ENCODE measurements at regions not wholly inside any gene's neighbourhood (a gene's known extent, or its start where the extent isn't known, plus 50 kb on each side); places are given as distances from the start of the nearest gene placed in this dataset.
"Not testable (repeated sequence)": the region's sequence is repeated elsewhere in the genome, so short reads cannot be mapped to it uniquely, and the experiment has no call there.

DNA sequence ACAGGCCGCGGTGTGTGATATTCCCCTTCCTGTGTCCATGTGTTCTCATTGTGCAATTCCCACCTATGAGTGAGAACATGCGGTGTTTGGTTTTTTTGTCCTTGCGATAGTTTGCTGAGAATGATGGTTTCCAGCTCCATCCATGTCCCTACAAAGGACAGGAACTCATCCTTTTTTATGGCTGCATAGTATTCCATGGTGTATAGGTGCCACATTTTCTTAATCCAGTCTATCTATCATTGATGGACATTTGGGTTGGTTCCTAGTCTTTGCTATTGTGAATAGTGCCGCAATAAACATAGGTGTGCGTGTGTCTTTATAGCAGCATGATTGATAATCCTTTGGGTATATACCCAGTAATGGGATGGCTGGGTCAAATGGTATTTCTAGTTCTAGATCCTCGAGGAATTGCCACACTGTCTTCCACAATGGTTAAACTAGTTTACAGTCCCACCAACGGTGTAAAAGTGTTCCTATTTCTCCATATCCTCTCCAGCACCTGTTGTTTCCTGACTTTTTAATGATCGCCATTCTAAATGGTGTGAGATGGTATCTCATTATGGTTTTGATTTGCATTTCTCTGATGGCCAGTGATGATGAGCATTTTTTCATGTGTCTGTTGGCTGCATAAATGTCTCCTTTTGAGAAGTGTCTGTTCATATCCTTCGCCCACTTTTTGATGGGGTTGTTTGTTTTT, 125.1 kb downstream of the USP22 start:
- not testable (repeated sequence) for DNase-seq

DNA sequence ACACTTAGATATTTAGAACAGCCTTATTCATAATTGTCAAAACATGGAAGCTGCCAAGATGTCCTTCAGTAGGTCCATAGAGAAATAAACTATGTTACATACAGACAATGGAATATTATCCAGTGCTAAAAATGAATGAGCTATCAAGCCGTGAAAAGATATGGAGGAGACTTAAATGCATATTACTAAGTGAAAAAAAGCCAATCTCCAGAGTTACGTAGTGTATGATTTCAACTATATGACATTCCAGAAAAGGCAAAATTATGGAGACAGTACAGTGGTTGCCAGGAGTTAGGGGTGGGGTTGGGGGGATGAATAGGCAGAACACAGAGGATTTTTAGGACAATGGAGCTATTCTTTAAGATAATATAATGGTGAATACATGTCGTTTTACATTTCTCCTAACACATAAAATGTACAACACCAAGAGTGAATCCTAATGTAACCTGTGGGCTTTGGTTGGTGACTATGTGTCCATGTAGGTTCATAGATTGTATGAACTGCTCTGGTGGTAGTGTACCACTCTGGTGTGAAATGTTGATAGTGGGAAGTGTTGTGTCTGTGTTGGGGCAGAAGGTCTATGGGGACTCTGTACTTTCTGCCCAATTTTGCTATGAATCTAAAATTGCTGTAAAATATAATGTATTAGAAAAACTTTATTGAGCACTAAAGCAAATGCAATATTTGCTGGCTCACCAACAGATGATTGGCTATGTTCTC, 122.6 kb downstream of the USP22 start:
- no peak for DNase-seq

DNA sequence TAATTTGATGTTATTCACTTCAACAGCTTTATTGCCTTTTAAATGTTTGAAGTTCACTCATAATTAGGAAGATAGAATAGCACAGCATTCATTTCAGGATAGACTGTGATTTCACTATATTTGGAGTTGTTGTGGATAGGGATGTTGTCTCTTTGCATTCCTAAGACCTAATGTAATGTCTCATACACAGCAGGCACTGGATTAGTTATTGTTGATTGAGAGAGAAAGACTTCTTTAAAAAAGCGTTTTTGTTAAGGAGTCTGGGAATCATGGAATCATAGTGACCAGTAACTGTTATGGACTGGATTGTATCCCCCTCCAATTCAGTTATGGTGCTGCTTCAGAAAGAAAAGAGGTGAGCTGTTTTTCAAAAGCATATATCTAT, 122.0 kb downstream of the USP22 start:
- DNase-seq: no peak

DNA sequence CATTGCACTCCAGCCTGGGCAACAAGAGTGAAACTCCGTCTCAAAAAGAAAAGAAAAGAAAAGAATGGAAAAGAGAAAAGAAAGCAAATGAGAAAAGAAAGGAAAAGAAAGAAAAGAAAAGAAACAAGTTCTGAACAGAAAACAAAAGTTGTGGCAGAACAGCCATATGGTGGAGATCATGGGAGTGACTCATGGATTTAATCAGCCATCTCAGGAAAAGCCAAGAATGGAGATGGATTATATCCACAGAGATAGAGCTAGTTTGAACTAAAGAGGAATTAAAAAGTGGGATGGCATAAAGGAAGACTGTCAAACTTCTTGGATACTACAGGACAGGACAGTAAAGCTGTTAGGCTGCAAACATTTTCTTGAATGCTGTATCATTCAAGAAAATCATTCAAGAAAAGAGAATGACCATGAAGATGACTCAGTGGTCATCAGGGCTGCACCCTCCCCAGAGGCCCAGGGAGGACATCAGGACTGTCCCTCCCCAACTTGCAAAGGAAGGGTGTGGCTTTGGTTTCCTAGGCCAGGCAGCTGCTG, 120.6 kb downstream of the USP22 start:
- no peak for DNase-seq

DNA sequence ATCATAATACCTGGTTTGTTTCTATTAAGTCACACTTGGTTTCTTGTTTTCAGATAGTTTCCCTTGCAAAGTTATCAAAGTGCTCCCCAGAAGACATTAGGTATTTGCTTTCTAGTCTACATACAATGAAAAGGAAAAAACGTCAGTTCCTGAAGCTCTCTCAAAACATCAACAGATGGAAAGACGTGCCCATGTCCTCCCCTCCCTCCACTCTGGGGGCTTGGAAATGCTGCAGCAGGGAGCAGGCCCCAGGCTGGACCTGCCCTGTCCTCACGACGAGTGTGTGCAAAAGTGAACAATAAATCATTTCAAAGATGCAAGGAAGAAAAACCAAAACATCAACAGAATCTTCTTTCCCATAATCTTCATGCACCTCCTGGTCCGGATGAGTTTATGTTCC, 118.5 kb downstream of the USP22 start:
- DNase-seq: no peak

DNA sequence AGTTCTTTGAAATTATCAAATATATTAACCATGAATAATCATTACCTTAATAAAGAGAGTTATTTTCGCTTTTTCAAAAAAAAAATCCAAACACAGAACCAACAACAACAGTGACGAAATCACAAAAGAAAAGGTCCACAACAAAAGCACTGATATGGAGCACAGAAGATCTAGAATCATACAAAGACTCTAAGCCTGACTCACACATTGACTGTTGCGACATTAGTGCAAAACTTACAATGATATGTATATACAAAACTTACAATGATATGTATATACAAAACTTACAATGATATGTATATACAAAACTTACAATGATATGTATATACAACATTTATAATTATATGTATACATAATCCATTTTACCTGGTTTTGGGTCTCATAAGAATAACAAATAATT, 117.7 kb downstream of the USP22 start:
- DNase-seq: no peak

DNA sequence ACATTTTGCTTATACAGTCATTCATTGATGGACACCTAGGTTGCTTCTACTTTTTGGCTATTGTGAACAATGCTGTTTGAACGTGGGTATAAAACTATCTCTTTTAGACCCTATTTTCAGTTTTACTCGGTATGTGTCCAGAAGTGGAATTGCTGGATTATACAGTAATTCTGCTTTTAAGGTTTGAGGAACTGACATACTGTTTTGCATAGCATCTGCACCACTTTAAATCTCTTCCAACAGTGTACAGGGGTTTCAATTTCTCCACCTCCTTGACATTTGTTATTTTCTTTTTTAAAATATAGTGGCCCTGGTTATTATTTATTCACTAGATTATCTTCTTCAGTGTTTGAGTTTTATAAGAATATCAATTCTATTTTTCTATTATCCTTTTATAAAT, 116.9 kb downstream of the USP22 start:
- DNase-seq: no peak

DNA sequence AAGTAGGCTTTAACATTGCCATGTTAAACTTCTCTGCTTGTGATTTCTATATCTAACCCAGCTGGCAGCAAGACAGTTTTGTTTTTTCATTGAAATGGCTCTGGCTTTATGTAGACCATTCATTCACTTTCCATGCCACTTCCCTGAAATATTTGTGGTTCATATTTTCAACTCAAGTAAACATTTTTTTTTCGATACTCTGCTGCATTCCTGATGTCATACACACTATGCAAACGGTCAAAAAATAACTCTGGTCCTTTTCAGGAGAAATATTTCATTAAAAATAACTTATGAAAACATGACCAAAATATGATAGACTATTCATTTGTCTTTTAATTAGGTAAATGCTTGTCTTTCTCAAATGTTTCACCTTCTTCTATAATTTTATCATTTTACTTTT, 116.3 kb downstream of the USP22 start:
- DNase-seq: no peak

DNA sequence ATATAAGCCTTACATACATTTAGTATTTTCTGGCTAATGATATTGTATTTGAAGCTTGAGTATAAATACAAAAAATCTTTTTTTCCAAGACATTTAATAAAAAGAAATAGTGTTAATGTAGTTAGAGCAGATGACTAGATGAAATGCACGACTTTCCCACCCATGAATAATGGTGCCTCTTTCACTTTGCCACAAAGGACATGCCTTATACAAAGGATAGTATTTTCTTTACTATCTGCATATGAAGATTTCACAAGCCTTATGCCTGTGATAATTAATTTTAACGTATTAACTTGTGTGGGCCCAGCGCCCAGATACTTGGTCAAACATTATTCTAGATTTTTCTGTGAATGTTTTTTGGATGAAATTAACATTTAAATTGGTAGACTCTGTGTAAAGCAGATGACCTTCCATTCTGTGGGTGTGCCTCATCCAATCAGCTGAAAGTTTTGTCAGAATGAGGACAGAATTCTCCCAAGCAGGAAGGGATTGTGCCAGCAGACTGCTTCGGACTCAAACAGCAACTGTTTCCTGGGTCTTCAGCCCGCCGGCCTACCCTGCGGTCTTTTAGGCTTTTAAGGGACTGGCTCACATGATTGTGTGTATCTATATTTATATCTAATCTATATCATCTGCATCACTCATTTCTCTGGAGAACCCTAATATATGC, 115.4 kb downstream of the USP22 start:
- no peak for DNase-seq

DNA sequence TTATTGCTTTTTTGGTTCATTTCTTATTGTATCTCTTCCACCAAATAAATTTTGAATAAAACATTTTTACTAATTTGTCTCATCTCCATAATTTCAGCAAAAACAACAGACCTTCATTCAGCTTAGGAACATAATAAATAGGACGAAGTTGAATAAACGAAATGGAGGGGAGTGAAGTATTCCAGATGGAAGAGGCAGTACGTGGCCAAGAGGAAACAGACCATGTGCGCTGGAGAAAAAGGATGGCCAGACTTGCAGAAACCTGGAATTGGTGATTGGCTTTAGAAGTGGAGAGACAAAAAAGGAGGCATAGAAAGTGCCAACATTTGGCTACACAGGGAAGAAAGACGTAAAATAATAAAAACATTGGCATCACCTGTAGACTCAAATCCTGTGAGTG, 113.5 kb downstream of the USP22 start:
- no peak for DNase-seq

DNA sequence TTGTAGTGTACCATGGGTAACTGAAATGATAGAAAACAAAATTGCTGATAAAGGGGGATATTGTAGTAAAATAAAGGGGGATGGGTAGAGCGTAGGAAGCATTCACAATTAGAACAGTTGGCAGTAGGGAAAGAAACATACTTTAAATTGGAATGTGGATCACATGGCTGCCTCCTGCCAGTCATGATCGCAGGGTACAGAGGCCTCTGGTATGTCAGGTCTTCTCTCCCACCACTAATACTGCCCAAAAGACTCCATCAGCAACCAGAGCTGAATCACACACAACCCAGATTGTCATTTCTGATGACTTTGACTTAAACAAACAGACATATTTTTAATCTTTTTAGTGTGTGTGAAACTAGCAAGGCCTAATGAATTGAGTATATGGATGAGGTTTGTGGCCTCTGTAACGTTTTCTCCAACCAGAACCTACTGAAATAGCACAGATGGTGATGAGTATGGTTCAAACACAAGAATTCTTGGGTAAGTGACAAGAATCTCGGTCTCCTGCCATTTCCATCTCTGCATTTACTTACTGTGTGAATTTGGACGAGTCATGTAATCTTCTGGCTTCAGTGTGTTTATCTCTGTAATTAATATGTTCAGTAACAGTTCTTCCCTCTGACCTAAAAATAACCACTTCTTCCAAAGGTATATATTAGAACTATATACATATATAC, 112.6 kb downstream of the USP22 start:
- no peak for DNase-seq

DNA sequence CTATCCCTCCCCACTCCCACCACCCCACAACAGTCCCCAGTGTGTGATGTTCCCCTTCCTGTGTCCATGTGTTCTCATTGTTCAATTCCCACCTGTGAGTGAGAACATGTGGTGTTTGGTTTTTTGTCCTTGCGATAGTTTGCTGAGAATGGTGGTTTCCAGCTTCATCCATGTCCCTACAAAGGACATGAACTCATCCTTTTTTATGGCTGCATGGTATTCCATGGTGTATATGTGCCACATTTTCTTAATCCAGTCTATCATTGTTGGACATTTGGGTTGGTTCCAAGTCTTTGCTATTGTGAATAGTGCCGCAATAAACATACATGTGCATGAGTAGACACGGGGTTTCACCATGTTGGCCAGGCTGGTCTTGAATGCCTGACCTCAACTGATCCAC, 109.8 kb downstream of the USP22 start:
- DNase-seq: not testable (repeated sequence)

DNA sequence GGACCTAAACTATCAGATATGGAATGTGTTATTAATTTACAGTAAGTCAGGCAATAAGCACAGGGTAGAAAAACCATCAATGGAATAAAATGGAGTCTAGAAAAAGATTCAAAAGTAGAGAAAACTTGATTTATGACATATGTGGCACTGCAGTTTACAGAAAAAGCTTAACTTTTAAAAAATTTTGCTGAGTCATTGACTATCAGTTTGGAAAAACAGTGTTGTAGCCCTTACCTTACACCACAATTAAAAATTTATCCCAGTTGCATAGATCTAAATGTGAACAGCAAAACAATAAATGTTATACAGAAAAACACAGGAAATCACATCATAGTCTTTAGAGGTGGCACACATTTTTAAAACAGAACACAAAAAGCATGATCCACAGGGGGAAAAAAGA, 108.5 kb downstream of the USP22 start:
- DNase-seq: no peak

DNA sequence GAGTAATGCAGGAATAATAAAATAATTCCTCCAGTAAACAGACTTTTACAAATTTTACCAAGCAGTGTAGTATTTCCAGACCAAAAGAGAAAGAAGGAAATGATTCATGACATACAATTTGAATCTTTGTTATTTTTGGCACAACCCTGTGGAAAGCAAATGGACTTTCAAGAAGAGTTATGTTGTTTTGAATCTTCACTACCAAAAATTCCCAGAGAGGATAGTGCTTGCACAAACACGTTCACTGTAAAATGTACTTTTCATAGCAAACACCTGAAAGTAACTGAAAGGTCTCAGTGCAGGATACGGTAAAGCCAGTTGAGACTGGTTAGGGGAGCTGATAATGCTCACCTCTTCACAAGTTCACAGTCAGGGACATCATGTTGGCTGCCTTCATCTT, 107.1 kb downstream of the USP22 start:
- DNase-seq: peak in 1 of 2 experiments; percentile 63

DNA sequence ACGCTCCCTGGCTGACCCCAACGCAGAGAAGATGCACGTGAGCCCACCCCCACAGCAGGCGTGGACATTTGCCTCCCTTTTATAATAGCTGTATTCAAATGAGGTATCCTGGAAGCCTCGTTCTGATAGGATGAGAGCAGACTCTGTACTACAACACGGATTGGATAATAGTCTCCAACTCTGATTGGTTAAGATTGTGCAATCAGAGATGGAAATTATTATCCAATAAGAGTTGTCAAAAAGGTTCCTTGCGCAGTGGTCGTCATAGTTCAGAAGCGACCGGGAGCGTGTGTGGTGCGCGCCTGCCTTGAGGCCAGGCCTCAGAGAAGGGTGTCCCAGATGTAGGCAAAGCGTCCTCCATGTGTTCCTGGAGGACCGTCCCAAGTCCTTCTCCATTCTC, 104.6 kb downstream of the USP22 start:
- DNase-seq: no peak

DNA sequence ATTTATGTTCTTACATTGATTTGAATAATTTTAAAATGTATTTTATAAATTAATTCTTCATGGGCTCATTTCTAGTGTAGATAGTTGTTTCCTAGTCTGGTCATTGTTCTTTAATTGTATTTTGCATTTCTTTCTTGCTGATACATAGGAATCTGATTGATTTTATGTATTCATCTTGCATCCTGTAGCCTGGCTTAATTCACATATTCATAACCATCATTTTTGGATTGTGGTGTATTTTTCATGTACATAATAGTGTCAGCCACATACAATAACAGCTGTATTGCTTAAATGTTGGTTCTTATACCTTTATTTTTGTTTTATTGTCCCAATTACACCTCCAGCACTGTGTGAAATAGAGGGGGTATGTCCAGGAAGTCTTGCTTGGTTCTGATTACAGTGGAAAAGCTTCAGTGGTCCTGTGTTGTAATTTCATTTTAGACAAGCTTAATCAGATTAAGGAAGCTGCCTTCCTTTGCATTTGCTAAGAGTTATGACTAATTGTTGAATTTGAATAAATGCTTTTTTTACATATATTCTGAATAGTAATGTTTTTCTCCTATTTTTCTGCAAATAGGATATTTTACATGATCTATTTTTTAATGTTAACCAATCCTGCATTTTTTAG, 103.7 kb downstream of the USP22 start:
- DNase-seq: no peak

DNA sequence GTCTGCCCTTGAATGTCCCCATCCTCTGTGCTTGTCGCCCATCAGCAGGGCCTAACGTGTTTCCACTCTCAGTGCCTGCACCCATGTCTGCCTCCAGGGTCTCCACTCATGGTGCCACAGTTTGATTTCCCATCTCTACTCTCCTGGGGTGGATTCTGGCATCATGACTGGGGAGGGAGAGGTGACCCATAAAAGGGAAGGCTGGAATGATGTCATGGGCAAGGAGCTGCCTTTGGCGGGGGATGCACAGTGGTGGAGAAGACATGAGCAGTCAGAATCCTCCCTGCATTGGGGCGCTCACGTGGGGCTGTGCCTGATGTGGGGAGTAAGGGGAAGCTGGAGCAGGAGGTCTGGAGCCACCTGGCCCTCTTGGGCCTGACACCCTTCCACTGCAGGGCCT, 100.9 kb downstream of the USP22 start:
- DNase-seq: no peak

DNA sequence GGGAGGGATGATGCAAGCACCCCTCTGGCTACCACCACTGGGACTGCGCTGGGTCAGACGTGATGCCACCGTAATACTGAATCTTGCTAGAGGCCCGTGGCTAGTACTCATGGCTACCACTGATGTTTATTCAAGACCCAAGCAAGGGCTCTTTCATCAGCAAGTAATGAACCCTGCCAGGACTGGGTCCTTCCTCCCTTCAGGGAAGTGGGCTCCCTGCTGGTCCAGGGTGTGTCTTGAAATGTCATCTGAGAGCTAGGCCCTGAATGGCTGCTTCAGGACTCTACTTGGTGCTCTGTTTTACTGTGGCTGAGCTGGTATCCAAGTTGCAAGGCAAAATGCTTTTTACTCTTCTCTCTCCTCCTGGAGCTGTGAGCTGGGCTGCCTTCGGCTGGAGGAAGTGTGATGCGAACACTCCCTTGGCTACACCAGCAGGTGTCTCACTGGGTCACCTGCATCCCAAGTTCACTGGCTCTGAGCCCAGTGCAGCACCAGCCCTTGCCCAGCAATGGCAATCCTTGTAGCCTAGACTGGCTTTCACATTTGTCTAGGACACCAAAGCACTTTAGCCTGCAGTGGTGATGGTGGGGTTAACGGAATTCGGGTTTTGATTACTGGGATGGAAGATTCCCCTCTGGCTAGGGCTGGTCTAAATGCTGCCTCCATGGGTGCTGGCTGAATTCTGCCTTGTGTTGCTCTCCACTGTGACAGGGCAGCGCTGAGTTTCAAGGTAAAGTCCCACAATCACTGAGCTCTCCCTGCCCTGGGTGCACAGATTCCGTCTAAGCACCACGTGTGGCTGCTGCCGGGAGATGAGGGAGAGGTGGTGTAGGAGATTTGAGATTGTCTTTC, 98.6 kb downstream of the USP22 start:
- peak in 1 of 2 experiments; percentile 23 for DNase-seq

DNA sequence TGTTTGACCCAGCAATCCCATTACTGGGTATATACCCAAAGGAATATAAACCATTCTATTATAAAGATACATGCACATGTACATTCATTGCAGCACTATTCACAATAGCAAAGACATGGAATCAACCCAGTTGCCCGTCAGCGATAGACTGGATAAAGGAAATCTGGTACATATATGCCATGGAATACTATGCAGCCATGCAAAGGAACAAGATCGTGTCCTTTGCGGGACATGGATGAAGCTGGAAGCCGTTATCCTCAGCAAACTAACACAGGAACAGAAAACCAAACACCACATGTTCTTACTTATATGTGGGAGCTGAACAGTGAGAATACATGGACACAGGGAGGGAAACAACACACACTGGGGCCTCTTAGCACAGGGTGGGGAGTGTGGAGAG, 95.1 kb downstream of the USP22 start:
- not testable (repeated sequence) for DNase-seq

DNA sequence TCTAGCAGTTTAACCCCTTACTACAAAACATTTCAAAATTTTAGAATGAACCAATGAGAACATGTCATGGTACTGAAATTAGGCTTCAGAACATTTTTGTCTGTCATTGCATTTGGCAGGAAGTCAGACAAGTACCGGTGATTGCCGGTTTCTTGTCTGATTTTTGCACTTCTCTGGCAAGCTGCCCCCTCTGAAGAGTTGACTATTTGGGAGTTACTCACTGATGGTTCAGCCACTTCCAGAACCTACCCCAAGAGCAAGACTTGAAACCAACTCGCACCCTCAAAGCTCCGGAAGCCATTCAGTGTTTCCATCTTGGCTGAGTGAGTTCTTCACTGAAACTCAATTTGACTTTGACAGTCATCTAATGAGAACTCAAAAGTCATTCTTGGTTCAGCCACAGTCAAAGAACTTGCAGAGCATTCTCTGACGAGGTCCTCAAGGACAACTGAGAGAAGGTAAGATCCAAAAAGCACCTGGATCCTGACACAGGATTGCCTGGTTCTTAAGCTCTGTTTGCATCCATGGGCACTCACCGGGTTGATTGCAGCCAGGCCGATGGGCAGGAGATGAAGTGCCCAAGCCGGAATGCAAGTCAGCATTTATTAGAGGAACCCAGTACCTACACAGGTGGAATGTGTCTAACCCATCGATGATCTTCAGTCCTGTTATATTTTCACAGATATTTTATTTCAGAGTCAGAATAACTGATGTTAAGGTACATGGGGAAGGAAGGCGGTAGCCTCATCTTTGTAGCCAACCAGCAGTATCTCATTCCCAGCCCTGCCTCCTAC, 93.6 kb downstream of the USP22 start:
- no peak for DNase-seq

Data from SW 1271 (cell line).